Liver (tissue), 3 donors: ENCODE measurements at regions not wholly inside any gene's neighbourhood (a gene's known extent, or its start where the extent isn't known, plus 50 kb on each side); places are given as distances from the start of the nearest gene placed in this dataset.

Experiments used
- EGR1 ChIP-seq, 2 donors: IDR thresholded peaks; 2 replicates each; pipeline ENCODE4 v1.6.1; 2016 to 2018; ENCODE audit warnings: antibody characterized with exemption in 2 of 2, low read depth in 2 of 2
- HNF4A ChIP-seq, 2 donors: conservative IDR thresholded peaks; 2 replicates each; pipeline ENCODE4 v1.6.1; 2016; ENCODE audit warnings: antibody characterized with exemption in 2 of 2, mild to moderate bottlenecking in 2 of 2
- JUND ChIP-seq, 2 donors: IDR thresholded peaks; 2 replicates each; pipeline ENCODE4 v1.6.1; 2016; ENCODE audit warnings: antibody characterized with exemption in 2 of 2
- RAD21 ChIP-seq, 2 donors: IDR thresholded peaks; 2 replicates each; pipeline ENCODE4 v1.6.1; 2016; ENCODE audit warnings: antibody characterized with exemption in 2 of 2, mild to moderate bottlenecking in 2 of 2
- TAF1 ChIP-seq: conservative IDR thresholded peaks from 2 replicates; pipeline ENCODE4 v1.6.1; 2016; ENCODE audit warnings: antibody characterized with exemption, mild to moderate bottlenecking
- YY1 ChIP-seq: IDR thresholded peaks from 2 replicates; pipeline ENCODE4 v1.6.1; 2016; ENCODE audit warnings: antibody characterized with exemption, mild to moderate bottlenecking
- TF ChIP-seq, protein P1 (sequence below): fragments of 150-350 bp; IDR thresholded peaks from 2 replicates; pipeline ENCODE4 v1.5.1; 2017; ENCODE audit warnings: improper control_type of control experiment, low read depth, low read length; ENCODE audit not compliant: missing input control
- TF ChIP-seq, protein P2 (sequence below): IDR thresholded peaks from 2 replicates; pipeline ENCODE4 v1.6.1; 2016; ENCODE audit warnings: antibody characterized with exemption
- TF ChIP-seq, protein P3 (sequence below): IDR thresholded peaks from 2 replicates; pipeline ENCODE4 v1.6.1; 2016; ENCODE audit warnings: antibody characterized with exemption
- TF ChIP-seq, protein P4 (sequence below): IDR thresholded peaks from 2 replicates; pipeline ENCODE4 v1.6.1; 2016; ENCODE audit warnings: antibody characterized with exemption, mild to moderate bottlenecking
- donor health status: healthy.
- donor health status: healthy.

DNA sequence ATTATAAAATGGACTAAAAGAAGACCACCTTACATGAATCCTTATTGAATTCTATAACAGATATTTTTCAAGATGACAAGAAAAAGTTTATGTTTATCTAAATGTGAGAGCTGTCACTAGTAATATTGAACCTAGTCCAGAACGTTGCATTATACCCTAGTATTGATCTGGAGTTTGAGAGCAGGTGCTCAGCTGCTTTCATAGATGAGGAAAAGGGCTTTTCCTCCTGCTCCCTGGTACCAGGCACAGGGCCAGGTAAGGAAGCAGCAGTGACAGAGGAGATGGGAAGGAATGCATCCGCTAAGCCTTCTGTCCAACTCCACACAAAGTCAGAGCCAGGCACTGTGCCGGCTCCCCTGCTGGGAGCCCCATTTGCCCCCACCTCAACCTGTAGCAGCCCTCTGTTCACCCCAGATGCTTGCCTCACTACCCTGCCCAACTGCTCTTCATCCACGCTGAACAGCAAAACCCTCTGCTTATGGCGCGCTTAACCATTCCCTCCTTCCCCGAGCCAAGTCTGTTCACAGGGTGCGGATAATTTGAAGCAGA lies 393.1 kb downstream of the FRK start:
- TF ChIP-seq, protein P1, sequence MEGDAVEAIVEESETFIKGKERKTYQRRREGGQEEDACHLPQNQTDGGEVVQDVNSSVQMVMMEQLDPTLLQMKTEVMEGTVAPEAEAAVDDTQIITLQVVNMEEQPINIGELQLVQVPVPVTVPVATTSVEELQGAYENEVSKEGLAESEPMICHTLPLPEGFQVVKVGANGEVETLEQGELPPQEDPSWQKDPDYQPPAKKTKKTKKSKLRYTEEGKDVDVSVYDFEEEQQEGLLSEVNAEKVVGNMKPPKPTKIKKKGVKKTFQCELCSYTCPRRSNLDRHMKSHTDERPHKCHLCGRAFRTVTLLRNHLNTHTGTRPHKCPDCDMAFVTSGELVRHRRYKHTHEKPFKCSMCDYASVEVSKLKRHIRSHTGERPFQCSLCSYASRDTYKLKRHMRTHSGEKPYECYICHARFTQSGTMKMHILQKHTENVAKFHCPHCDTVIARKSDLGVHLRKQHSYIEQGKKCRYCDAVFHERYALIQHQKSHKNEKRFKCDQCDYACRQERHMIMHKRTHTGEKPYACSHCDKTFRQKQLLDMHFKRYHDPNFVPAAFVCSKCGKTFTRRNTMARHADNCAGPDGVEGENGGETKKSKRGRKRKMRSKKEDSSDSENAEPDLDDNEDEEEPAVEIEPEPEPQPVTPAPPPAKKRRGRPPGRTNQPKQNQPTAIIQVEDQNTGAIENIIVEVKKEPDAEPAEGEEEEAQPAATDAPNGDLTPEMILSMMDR = no peak
- TF ChIP-seq HNF4A (conservative IDR thresholded peaks at IDR 0.05) (peak; percentile 22 to 31), JUND (IDR thresholded peaks at IDR 0.05) (no peak), TAF1 (no peak), EGR1 (IDR thresholded peaks at IDR 0.05; ENCODE audit: low read depth in 2 of 2) (no peak), YY1 (no peak), RAD21 (IDR thresholded peaks at IDR 0.05) (peak in 1 of 2 donors; percentile 25)
- TF ChIP-seq, protein P2, sequence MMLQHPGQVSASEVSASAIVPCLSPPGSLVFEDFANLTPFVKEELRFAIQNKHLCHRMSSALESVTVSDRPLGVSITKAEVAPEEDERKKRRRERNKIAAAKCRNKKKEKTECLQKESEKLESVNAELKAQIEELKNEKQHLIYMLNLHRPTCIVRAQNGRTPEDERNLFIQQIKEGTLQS = no peak
- TF ChIP-seq, protein P3, sequence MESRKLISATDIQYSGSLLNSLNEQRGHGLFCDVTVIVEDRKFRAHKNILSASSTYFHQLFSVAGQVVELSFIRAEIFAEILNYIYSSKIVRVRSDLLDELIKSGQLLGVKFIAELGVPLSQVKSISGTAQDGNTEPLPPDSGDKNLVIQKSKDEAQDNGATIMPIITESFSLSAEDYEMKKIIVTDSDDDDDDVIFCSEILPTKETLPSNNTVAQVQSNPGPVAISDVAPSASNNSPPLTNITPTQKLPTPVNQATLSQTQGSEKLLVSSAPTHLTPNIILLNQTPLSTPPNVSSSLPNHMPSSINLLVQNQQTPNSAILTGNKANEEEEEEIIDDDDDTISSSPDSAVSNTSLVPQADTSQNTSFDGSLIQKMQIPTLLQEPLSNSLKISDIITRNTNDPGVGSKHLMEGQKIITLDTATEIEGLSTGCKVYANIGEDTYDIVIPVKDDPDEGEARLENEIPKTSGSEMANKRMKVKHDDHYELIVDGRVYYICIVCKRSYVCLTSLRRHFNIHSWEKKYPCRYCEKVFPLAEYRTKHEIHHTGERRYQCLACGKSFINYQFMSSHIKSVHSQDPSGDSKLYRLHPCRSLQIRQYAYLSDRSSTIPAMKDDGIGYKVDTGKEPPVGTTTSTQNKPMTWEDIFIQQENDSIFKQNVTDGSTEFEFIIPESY = no peak
- TF ChIP-seq, protein P4, sequence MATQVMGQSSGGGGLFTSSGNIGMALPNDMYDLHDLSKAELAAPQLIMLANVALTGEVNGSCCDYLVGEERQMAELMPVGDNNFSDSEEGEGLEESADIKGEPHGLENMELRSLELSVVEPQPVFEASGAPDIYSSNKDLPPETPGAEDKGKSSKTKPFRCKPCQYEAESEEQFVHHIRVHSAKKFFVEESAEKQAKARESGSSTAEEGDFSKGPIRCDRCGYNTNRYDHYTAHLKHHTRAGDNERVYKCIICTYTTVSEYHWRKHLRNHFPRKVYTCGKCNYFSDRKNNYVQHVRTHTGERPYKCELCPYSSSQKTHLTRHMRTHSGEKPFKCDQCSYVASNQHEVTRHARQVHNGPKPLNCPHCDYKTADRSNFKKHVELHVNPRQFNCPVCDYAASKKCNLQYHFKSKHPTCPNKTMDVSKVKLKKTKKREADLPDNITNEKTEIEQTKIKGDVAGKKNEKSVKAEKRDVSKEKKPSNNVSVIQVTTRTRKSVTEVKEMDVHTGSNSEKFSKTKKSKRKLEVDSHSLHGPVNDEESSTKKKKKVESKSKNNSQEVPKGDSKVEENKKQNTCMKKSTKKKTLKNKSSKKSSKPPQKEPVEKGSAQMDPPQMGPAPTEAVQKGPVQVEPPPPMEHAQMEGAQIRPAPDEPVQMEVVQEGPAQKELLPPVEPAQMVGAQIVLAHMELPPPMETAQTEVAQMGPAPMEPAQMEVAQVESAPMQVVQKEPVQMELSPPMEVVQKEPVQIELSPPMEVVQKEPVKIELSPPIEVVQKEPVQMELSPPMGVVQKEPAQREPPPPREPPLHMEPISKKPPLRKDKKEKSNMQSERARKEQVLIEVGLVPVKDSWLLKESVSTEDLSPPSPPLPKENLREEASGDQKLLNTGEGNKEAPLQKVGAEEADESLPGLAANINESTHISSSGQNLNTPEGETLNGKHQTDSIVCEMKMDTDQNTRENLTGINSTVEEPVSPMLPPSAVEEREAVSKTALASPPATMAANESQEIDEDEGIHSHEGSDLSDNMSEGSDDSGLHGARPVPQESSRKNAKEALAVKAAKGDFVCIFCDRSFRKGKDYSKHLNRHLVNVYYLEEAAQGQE = no peak
